Panc1 (cell line): ENCODE measurements at regions not wholly inside any gene's neighbourhood (a gene's known extent, or its start where the extent isn't known, plus 50 kb on each side); places are given as distances from the start of the nearest gene placed in this dataset.

Source experiments
- ATAC-seq: fragments of 200-7000 bp; cut with Tn5 transposase; 2 replicates; pipeline ENCODE4 v1.9.1; 2020; ENCODE audit warnings: mild to moderate bottlenecking, moderate library complexity
- BruUV-seq: library from RNA; stranded (reverse); fragments of 400-500 nt; replicated peaks from 2 replicates; lab custom pipeline; 2021; lab: Mats Ljungman, UMichigan
- CTCF ChIA-PET: fragments of 300-600 bp; sonication (Branson Sonifier 250); formaldehyde crosslinking; loops from one replicate; lab custom pipeline; 2022; ENCODE audit warnings: antibody characterized with exemption; lab: Charles Lee
- POLR2A ChIA-PET: fragments of 300-600 bp; sonication (Branson Sonifier 250); formaldehyde crosslinking; loops from one replicate; lab custom pipeline; 2022; ENCODE audit warnings: antibody characterized with exemption; lab: Charles Lee
- DNase-seq: peaks from one replicate; pipeline ENCODE4 v3.0.0-alpha.2; 2010; ENCODE audit warnings: low read depth, low spot score
- H3K27ac ChIP-seq: 2 replicates; pipeline ENCODE4 v1.5.1; 2011; ENCODE audit warnings: mild to moderate bottlenecking, low read length, inconsistent platforms
- H3K27me3 ChIP-seq: fragments of 200-500 bp; sonication (Bioruptor generic); 2 replicates; pipeline ENCODE4 v1.6.0; 2014; ENCODE audit warnings: low read length, inconsistent platforms; ENCODE audit not compliant: control insufficient read depth, insufficient read depth
- H3K36me3 ChIP-seq: fragments of 200-500 bp; sonication (Bioruptor generic); 2 replicates; pipeline ENCODE4 v1.5.1; 2014; ENCODE audit warnings: inconsistent platforms, mild to moderate bottlenecking, low read length, moderate library complexity; ENCODE audit not compliant: control insufficient read depth, insufficient read depth
- H3K4me1 ChIP-seq: 2 replicates; pipeline ENCODE4 v1.5.1; 2011; ENCODE audit warnings: inconsistent platforms, mild to moderate bottlenecking, low read length, moderate library complexity; ENCODE audit not compliant: control insufficient read depth, insufficient read depth
- H3K4me3 ChIP-seq, 2 experiments: 2 replicates each; pipeline ENCODE4 v1.5.1; 2011 to 2012; ENCODE audit warnings: low read depth in 2 of 2, low read length in 2 of 2, mild to moderate bottlenecking in 2 of 2, inconsistent platforms in 1 of 2, moderate library complexity in 1 of 2
- H3K9me3 ChIP-seq: fragments of 200-500 bp; sonication (Bioruptor generic); 2 replicates; pipeline ENCODE4 v1.5.1; 2014; ENCODE audit warnings: low read depth, mild to moderate bottlenecking, inconsistent platforms, low read length, moderate library complexity; ENCODE audit not compliant: control insufficient read depth, insufficient read depth
- CTCF ChIP-seq: fragments of 450-650 bp; IDR thresholded peaks from 2 replicates; pipeline ENCODE4 v1.5.1; 2017; ENCODE audit warnings: mild to moderate bottlenecking
- POLR2AphosphoS5 ChIP-seq: IDR thresholded peaks from 2 replicates; pipeline ENCODE4 v1.6.1; 2012; ENCODE audit warnings: mild to moderate bottlenecking, low read depth, low read length, moderate library complexity
- SIN3A ChIP-seq: IDR thresholded peaks from 2 replicates; pipeline ENCODE4 v1.6.1; 2012; ENCODE audit warnings: low read depth, mild to moderate bottlenecking, low read length, moderate library complexity, borderline replicate concordance; ENCODE audit not compliant: insufficient read depth
- TCF7L2 ChIP-seq: IDR thresholded peaks from 2 replicates; pipeline ENCODE4 v1.6.1; 2011; ENCODE audit warnings: mild to moderate bottlenecking, low read depth, low read length, inconsistent platforms
- in situ Hi-C: cut with HindIII; loops from 2 replicates; pipeline ENCODE4 v1.10.0; 2016; ENCODE audit warnings: low sequenced_read_pairs, low pct_unique_long_range_greater_than_20kb
- intact Hi-C: fragments of 100-400 bp; cut with micrococcal nuclease; formaldehyde crosslinking; loops from one replicate; pipeline ENCODE4 v1.10.0; 2022; ENCODE audit not compliant: unreplicated experiment
- TF ChIP-seq, protein P1 (sequence below), 2 experiments: IDR thresholded peaks; 2 replicates each; pipeline ENCODE4 v1.6.1; 2011 to 2012; ENCODE audit warnings: low read depth in 2 of 2, control low read depth in 1 of 2, low read length in 1 of 2, mild to moderate bottlenecking in 1 of 2, moderate library complexity in 1 of 2; ENCODE audit not compliant: insufficient read depth in 1 of 2

DNA sequence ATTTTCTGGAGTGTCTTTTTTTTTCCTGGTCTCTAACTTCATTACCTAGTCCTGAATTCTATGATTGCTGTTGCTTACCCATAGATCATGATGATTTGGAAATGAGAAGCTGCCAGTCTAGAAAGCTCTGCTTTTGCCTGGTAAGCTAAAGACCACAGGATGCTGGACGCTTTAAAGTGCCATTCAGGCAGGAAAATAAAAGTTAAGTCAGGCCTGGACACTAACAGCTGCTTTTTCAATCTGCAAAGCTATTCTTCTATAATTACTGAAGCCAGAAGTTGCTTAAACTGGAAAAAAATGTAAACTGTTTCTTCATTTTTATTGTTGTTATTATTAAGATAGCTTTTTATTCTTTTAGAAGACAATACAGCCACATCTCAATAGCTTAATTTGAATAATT lies 129.8 kb upstream of the SPACA1 start:
- DNase-seq (no peak), ATAC-seq (no peak)
- CTCF ChIA-PET = no interaction called here
- no peaks in the 10 kb centered on the region for H3K4me1 ChIP-seq
- H3K4me3 ChIP-seq = no peak overlapping the region
- no TSS peak for BruUV-seq
- POLR2A ChIA-PET = no interaction called here
- intact Hi-C loops = no loop called here
- H3K36me3 ChIP-seq = no peaks in the 10 kb centered on the region
- no peak overlapping the region for H3K27ac ChIP-seq
- in situ Hi-C loops = no loop called here
- H3K27me3 ChIP-seq = peaks cover 2% of the 10 kb centered on the region; the same call in 1 of the 2 replicates
- no peaks in the 10 kb centered on the region for H3K9me3 ChIP-seq
- no peak for TF ChIP-seq SIN3A
- TF ChIP-seq TCF7L2 = no peak
- TF ChIP-seq POLR2AphosphoS5 = no peak
- TF ChIP-seq, protein P1, sequence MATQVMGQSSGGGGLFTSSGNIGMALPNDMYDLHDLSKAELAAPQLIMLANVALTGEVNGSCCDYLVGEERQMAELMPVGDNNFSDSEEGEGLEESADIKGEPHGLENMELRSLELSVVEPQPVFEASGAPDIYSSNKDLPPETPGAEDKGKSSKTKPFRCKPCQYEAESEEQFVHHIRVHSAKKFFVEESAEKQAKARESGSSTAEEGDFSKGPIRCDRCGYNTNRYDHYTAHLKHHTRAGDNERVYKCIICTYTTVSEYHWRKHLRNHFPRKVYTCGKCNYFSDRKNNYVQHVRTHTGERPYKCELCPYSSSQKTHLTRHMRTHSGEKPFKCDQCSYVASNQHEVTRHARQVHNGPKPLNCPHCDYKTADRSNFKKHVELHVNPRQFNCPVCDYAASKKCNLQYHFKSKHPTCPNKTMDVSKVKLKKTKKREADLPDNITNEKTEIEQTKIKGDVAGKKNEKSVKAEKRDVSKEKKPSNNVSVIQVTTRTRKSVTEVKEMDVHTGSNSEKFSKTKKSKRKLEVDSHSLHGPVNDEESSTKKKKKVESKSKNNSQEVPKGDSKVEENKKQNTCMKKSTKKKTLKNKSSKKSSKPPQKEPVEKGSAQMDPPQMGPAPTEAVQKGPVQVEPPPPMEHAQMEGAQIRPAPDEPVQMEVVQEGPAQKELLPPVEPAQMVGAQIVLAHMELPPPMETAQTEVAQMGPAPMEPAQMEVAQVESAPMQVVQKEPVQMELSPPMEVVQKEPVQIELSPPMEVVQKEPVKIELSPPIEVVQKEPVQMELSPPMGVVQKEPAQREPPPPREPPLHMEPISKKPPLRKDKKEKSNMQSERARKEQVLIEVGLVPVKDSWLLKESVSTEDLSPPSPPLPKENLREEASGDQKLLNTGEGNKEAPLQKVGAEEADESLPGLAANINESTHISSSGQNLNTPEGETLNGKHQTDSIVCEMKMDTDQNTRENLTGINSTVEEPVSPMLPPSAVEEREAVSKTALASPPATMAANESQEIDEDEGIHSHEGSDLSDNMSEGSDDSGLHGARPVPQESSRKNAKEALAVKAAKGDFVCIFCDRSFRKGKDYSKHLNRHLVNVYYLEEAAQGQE (IDR thresholded peaks at IDR 0.05; ENCODE audit: insufficient read depth in 1 of 2, low read depth in 2 of 2, low read length in 1 of 2) = no peak
- no peak for TF ChIP-seq CTCF

DNA sequence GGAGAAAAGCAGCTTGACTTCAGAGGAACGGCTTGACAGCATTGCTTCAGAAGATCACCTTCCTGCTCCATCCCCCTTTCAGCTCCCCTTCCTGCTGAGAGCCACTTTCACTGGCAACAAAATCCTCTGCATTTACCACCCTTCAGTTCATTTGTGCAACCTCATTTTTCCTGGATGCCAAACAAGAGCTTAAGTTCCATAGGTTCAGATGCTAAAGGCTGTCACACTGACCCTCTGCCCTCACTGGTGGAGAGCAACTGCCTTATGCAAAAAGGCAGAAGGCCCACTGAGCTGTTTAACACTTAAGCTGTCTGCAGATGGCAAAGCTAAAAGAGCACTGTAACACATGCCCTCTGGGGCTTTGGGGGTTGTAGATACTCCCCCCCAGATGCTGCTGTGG lies 131.2 kb upstream of the SPACA1 start:
- ChIA-PET POLR2A (interaction anchor here (0.6 kb wide), 1 partner anchor 125 kb away, joined by 7 read pairs; no protein-coding TSS in a partner anchor), CTCF (no interaction called here)
- no peak overlapping the region for H3K27ac ChIP-seq
- peaks cover 2% of the 10 kb centered on the region; the same call in 1 of the 2 replicates for H3K27me3 ChIP-seq
- H3K4me3 ChIP-seq = no peak overlapping the region
- BruUV-seq = no TSS peak
- ATAC-seq = no peak
- in situ Hi-C loops = no loop called here
- TF ChIP-seq POLR2AphosphoS5 = no peak
- TF ChIP-seq TCF7L2 = no peak
- TF ChIP-seq CTCF = no peak
- TF ChIP-seq SIN3A = no peak
- TF ChIP-seq, protein P1 (IDR thresholded peaks at IDR 0.05; ENCODE audit: insufficient read depth in 1 of 2, low read depth in 2 of 2, low read length in 1 of 2) = no peak
- DNase-seq = no peak
- H3K9me3 ChIP-seq = no peaks in the 10 kb centered on the region
- H3K36me3 ChIP-seq = no peaks in the 10 kb centered on the region
- no peaks in the 10 kb centered on the region for H3K4me1 ChIP-seq
- intact Hi-C loops = no loop called here
